ENCODE measurements at regions not wholly inside any gene's neighbourhood (a gene's known extent, or its start where the extent isn't known, plus 50 kb on each side); places are given as distances from the start of the nearest gene placed in this dataset.

- Histone ChIP-seq H3K4me1 (ENCODE audit: insufficient read depth, low read length) (no peaks in the 10 kb centered on the region), H3K9me3 (ENCODE audit: low read depth, low read length) (no peaks in the 10 kb centered on the region), H3K4me3 (ENCODE audit: insufficient read depth, low read length) (no peak overlapping the region), H3K27me3 (ENCODE audit: insufficient read depth, low read length) (no peaks in the 10 kb centered on the region), H3K36me3 (ENCODE audit: insufficient read depth, low read length) (no peaks in the 10 kb centered on the region), H3K4me2 (ENCODE audit: insufficient read depth, low read length) (no peak overlapping the region), H2AFZ (ENCODE audit: low read length) (no peak overlapping the region), H3K27ac (ENCODE audit: low read depth, low read length) (no peak overlapping the region), H3K79me2 (ENCODE audit: insufficient read depth, low read length) (no peaks in the 10 kb centered on the region), H4K20me1 (ENCODE audit: insufficient read depth, low read length) (no peaks in the 10 kb centered on the region)
- TF ChIP-seq CTCF (IDR thresholded peaks at IDR 0.05; ENCODE audit: extremely low read depth, low read depth, low read length), result no peak
- no peak for DNase-seq (ENCODE audit: insufficient read length, low spot score, missing footprints)
These were observed 126.4 kb downstream of the LCA5 start for GRCh38 chr6:79410806-79411205.

- no peak overlapping the region for H3K4me3 ChIP-seq (ENCODE audit: insufficient read depth, low read length)
These were observed 128.8 kb downstream of the LCA5 start for GRCh38 chr6:79408256-79408974.

GRCh38 chr6:79404677-79405076 lies 132.6 kb downstream of the LCA5 start:
- no peaks in the 10 kb centered on the region for H3K27me3 ChIP-seq (ENCODE audit: insufficient read depth, low read length)
- no peak for DNase-seq (ENCODE audit: insufficient read length, low spot score, missing footprints)
- no peaks in the 10 kb centered on the region for H4K20me1 ChIP-seq (ENCODE audit: insufficient read depth, low read length)
- no peaks in the 10 kb centered on the region for H3K36me3 ChIP-seq (ENCODE audit: insufficient read depth, low read length)
- no peak for TF ChIP-seq CTCF (IDR thresholded peaks at IDR 0.05; ENCODE audit: extremely low read depth, low read depth, low read length)
- no peak overlapping the region for H3K27ac ChIP-seq (ENCODE audit: low read depth, low read length)
- H3K4me1 ChIP-seq (ENCODE audit: insufficient read depth, low read length), result no peaks in the 10 kb centered on the region
- H3K4me3 ChIP-seq (ENCODE audit: insufficient read depth, low read length), result no peak overlapping the region
- no peak overlapping the region for H3K4me2 ChIP-seq (ENCODE audit: insufficient read depth, low read length)
- H2AFZ ChIP-seq (ENCODE audit: low read length), result no peak overlapping the region
- H3K79me2 ChIP-seq (ENCODE audit: insufficient read depth, low read length), result no peaks in the 10 kb centered on the region
- H3K9me3 ChIP-seq (ENCODE audit: low read depth, low read length), result no peaks in the 10 kb centered on the region

More at GRCh38 chr6:79408256-79408974, 128.8 kb downstream of the LCA5 start:
- Histone ChIP-seq H3K27me3 (ENCODE audit: insufficient read depth, low read length) (no peaks in the 10 kb centered on the region), H3K27ac (ENCODE audit: low read depth, low read length) (no peak overlapping the region), H3K9me3 (ENCODE audit: low read depth, low read length) (no peaks in the 10 kb centered on the region), H2AFZ (ENCODE audit: low read length) (no peak overlapping the region), H3K36me3 (ENCODE audit: insufficient read depth, low read length) (no peaks in the 10 kb centered on the region), H3K4me2 (ENCODE audit: insufficient read depth, low read length) (no peak overlapping the region), H3K79me2 (ENCODE audit: insufficient read depth, low read length) (no peaks in the 10 kb centered on the region), H4K20me1 (ENCODE audit: insufficient read depth, low read length) (no peaks in the 10 kb centered on the region), H3K4me1 (ENCODE audit: insufficient read depth, low read length) (no peaks in the 10 kb centered on the region)
- no peak for DNase-seq (ENCODE audit: insufficient read length, low spot score, missing footprints)
- TF ChIP-seq CTCF (IDR thresholded peaks at IDR 0.05; ENCODE audit: extremely low read depth, low read depth, low read length), result no peak

- Histone ChIP-seq H3K36me3 (ENCODE audit: insufficient read depth, low read length) (no peaks in the 10 kb centered on the region), H4K20me1 (ENCODE audit: insufficient read depth, low read length) (no peaks in the 10 kb centered on the region), H3K9me3 (ENCODE audit: low read depth, low read length) (no peaks in the 10 kb centered on the region), H3K4me2 (ENCODE audit: insufficient read depth, low read length) (no peak overlapping the region), H3K27me3 (ENCODE audit: insufficient read depth, low read length) (no peaks in the 10 kb centered on the region), H2AFZ (ENCODE audit: low read length) (no peak overlapping the region), H3K27ac (ENCODE audit: low read depth, low read length) (no peak overlapping the region), H3K79me2 (ENCODE audit: insufficient read depth, low read length) (no peaks in the 10 kb centered on the region), H3K4me3 (ENCODE audit: insufficient read depth, low read length) (no peak overlapping the region), H3K4me1 (ENCODE audit: insufficient read depth, low read length) (no peaks in the 10 kb centered on the region)
- no peak for TF ChIP-seq CTCF (IDR thresholded peaks at IDR 0.05; ENCODE audit: extremely low read depth, low read depth, low read length)
- DNase-seq (ENCODE audit: insufficient read length, low spot score, missing footprints), result no peak
These were observed 133.0 kb downstream of the LCA5 start for GRCh38 chr6:79404261-79404660.

All from osteoblast (primary cell).